ENCODE measurements at regions not wholly inside any gene's neighbourhood (a gene's known extent, or its start where the extent isn't known, plus 50 kb on each side); places are given as distances from the start of the nearest gene placed in this dataset.

GRCh38 chr10:52870562-52870961, 98.0 kb upstream of the MBL2 start:
- Histone ChIP-seq H3K9me2 (ENCODE audit: insufficient read depth) (no peaks in the 10 kb centered on the region), H3K9me3 (ENCODE audit: control insufficient read depth in 1 of 2, insufficient read depth in 1 of 2, low read depth in 1 of 2, low read length in 2 of 2) (no peaks in the 10 kb centered on the region), H3K4me1 (ENCODE audit: control insufficient read depth in 1 of 2, insufficient read depth in 2 of 2, low read length in 2 of 2) (no peaks in the 10 kb centered on the region), H4K20me1 (ENCODE audit: insufficient read depth) (no peaks in the 10 kb centered on the region), H3K79me2 (ENCODE audit: insufficient read depth, low read length) (no peaks in the 10 kb centered on the region), H3K36me3 (ENCODE audit: control insufficient read depth in 1 of 2, insufficient read depth in 2 of 2, low read length in 2 of 2) (no peaks in the 10 kb centered on the region), H2AFZ (ENCODE audit: low read depth, low read length, poor library complexity, severe bottlenecking) (no peak overlapping the region), H3K9ac (ENCODE audit: low read length) (no peak overlapping the region), H3K27ac (ENCODE audit: low read depth, low read length) (no peak overlapping the region), H3K27me3 (ENCODE audit: insufficient read depth, low read length) (no peaks in the 10 kb centered on the region), H3K4me2 (ENCODE audit: low read length) (no peak overlapping the region), H3K4me3 (replicated peaks in 1 of 2; ENCODE audit: low read depth in 1 of 2, low read length in 2 of 2) (no peak overlapping the region)
- DNase-seq (ENCODE audit: low read depth, low spot score) (no peak), ATAC-seq (no peak)
- RAD21 ChIA-PET (ENCODE audit: low non-redundant PET in 1 of 2, low total read pairs in 2 of 2, uncharacterized antibody in 2 of 2, unreplicated experiment in 2 of 2) = no interaction called here
- intact Hi-C loops (cut with micrococcal nuclease) = no loop called here
- TF ChIP-seq SP1 (IDR thresholded peaks at IDR 0.05; ENCODE audit: low read depth) (no peak), SRF (IDR thresholded peaks at IDR 0.05; ENCODE audit: low read depth) (no peak), REST (IDR thresholded peaks at IDR 0.05; ENCODE audit: low read depth) (no peak)
- POLR2A ChIA-PET = no interaction called here
- CTCF ChIA-PET = no interaction called here
- BruUV-seq (replicated peaks) = no TSS peak

GRCh38 chr10:52869864-52870263, 97.3 kb upstream of the MBL2 start:
- H3K36me3 ChIP-seq (ENCODE audit: control insufficient read depth in 1 of 2, insufficient read depth in 2 of 2, low read length in 2 of 2) = no peaks in the 10 kb centered on the region
- H3K27me3 ChIP-seq (ENCODE audit: insufficient read depth, low read length) = no peaks in the 10 kb centered on the region
- ChIA-PET POLR2A (no interaction called here), RAD21 (ENCODE audit: low non-redundant PET in 1 of 2, low total read pairs in 2 of 2, uncharacterized antibody in 2 of 2, unreplicated experiment in 2 of 2) (no interaction called here), CTCF (no interaction called here)
- H3K4me3 ChIP-seq (replicated peaks in 1 of 2; ENCODE audit: low read depth in 1 of 2, low read length in 2 of 2) = no peak overlapping the region
- no peaks in the 10 kb centered on the region for H3K79me2 ChIP-seq (ENCODE audit: insufficient read depth, low read length)
- BruUV-seq (replicated peaks) = no TSS peak
- H3K9me2 ChIP-seq (ENCODE audit: insufficient read depth) = no peaks in the 10 kb centered on the region
- H4K20me1 ChIP-seq (ENCODE audit: insufficient read depth) = no peaks in the 10 kb centered on the region
- no peak overlapping the region for H2AFZ ChIP-seq (ENCODE audit: low read depth, low read length, poor library complexity, severe bottlenecking)
- intact Hi-C loops (cut with micrococcal nuclease) = no loop called here
- H3K9ac ChIP-seq (ENCODE audit: low read length) = no peak overlapping the region
- DNase-seq (ENCODE audit: low read depth, low spot score) (no peak), ATAC-seq (no peak)
- H3K27ac ChIP-seq (ENCODE audit: low read depth, low read length) = no peak overlapping the region
- H3K4me2 ChIP-seq (ENCODE audit: low read length) = no peak overlapping the region
- H3K9me3 ChIP-seq (ENCODE audit: control insufficient read depth in 1 of 2, insufficient read depth in 1 of 2, low read depth in 1 of 2, low read length in 2 of 2) = no peaks in the 10 kb centered on the region
- no peaks in the 10 kb centered on the region for H3K4me1 ChIP-seq (ENCODE audit: control insufficient read depth in 1 of 2, insufficient read depth in 2 of 2, low read length in 2 of 2)
- TF ChIP-seq ZBTB33 (IDR thresholded peaks at IDR 0.05; ENCODE audit: extremely low read depth, insufficient replicate concordance, low read length) = no peak
- no peak for TF ChIP-seq ZFX (IDR thresholded peaks at IDR 0.05)
- TF ChIP-seq POLR2A (IDR thresholded peaks at IDR 0.05; ENCODE audit: borderline replicate concordance, extremely low read depth, insufficient read depth, insufficient read length) = no peak
- TF ChIP-seq ZNF274 (IDR thresholded peaks at IDR 0.05; ENCODE audit: low read depth, low read length) = no peak
- no peak for TF ChIP-seq FOSL1 (IDR thresholded peaks at IDR 0.05; ENCODE audit: low read depth)
- TF ChIP-seq EZH2 (IDR thresholded peaks at IDR 0.05) = no peak
- no peak for TF ChIP-seq SIN3A (IDR thresholded peaks at IDR 0.05; ENCODE audit: low read depth)
- no peak for TF ChIP-seq SP1 (IDR thresholded peaks at IDR 0.05; ENCODE audit: low read depth)
- no peak for TF ChIP-seq CBX3 (IDR thresholded peaks at IDR 0.05; ENCODE audit: low read depth)
- no peak for TF ChIP-seq ELF1 (IDR thresholded peaks at IDR 0.05; ENCODE audit: borderline replicate concordance, low read depth)
- TF ChIP-seq TCF7L2 (IDR thresholded peaks at IDR 0.05; ENCODE audit: borderline replicate concordance, extremely low read depth, insufficient read depth, insufficient read length) = no peak
- TF ChIP-seq POLR2AphosphoS5 (IDR thresholded peaks at IDR 0.05; ENCODE audit: low read depth, low read length) = no peak
- TF ChIP-seq CEBPB (IDR thresholded peaks at IDR 0.05; ENCODE audit: low read depth) = no peak
